H9 (cell line): ENCODE measurements at regions not wholly inside any gene's neighbourhood (a gene's known extent, or its start where the extent isn't known, plus 50 kb on each side); places are given as distances from the start of the nearest gene placed in this dataset.

Experiments
- DNase-seq: peaks from one replicate; pipeline ENCODE4 v3.0.0-alpha.2; 2017
- H2AFZ ChIP-seq: one replicate; pipeline ENCODE4 v1.6.1; 2013; ENCODE audit warnings: mild to moderate bottlenecking, low read length, control low read depth, moderate library complexity
- H2AK5ac ChIP-seq: 2 replicates; pipeline ENCODE4 v1.6.1; 2013; ENCODE audit warnings: low read length, control low read depth, mixed read lengths; ENCODE audit not compliant: insufficient read length
- H2BK120ac ChIP-seq: one replicate; pipeline ENCODE4 v1.6.1; 2013; ENCODE audit warnings: low read depth, mild to moderate bottlenecking, low read length, control low read depth, inconsistent platforms; ENCODE audit not compliant: poor library complexity, severe bottlenecking
- H2BK12ac ChIP-seq: 2 replicates; pipeline ENCODE4 v1.6.1; 2013; ENCODE audit warnings: low read length, control low read depth, mixed read lengths, low read depth; ENCODE audit not compliant: insufficient read length
- H2BK15ac ChIP-seq: 2 replicates; pipeline ENCODE4 v1.6.1; 2013; ENCODE audit warnings: low read depth, low read length, control low read depth
- H2BK20ac ChIP-seq: one replicate; pipeline ENCODE4 v1.6.1; 2013; ENCODE audit warnings: low read depth, mild to moderate bottlenecking, low read length, control low read depth, inconsistent platforms; ENCODE audit not compliant: poor library complexity, severe bottlenecking
- H2BK5ac ChIP-seq: 2 replicates; pipeline ENCODE4 v1.6.1; 2013; ENCODE audit warnings: low read length, control low read depth, mixed read lengths; ENCODE audit not compliant: insufficient read length
- H3K14ac ChIP-seq: 2 replicates; pipeline ENCODE4 v1.6.1; 2013; ENCODE audit warnings: low read length, control low read depth; ENCODE audit not compliant: insufficient read depth
- H3K18ac ChIP-seq: 2 replicates; pipeline ENCODE4 v1.6.1; 2013; ENCODE audit warnings: low read depth, mild to moderate bottlenecking, mixed read lengths, low read length, control low read depth; ENCODE audit not compliant: insufficient read length
- H3K23ac ChIP-seq: 2 replicates; pipeline ENCODE4 v1.6.1; 2013; ENCODE audit warnings: low read length, control low read depth, mixed read lengths, low read depth; ENCODE audit not compliant: insufficient read length
- H3K23me2 ChIP-seq: 2 replicates; pipeline ENCODE4 v1.6.1; 2013; ENCODE audit warnings: low read depth, mild to moderate bottlenecking, mixed read lengths, low read length, control low read depth; ENCODE audit not compliant: insufficient read length, poor library complexity, severe bottlenecking
- H3K27ac ChIP-seq: 2 replicates; pipeline ENCODE4 v1.5.1; 2013; ENCODE audit warnings: low read length, control low read depth, mixed read lengths, low read depth; ENCODE audit not compliant: insufficient read length
- H3K27me3 ChIP-seq: 2 replicates; pipeline ENCODE4 v1.6.1; 2013; ENCODE audit warnings: low read length, control low read depth, inconsistent platforms; ENCODE audit not compliant: insufficient read depth
- H3K4ac ChIP-seq: 2 replicates; pipeline ENCODE4 v1.6.1; 2013; ENCODE audit warnings: low read depth, mild to moderate bottlenecking, control low read depth, inconsistent platforms, low read length, moderate library complexity
- H3K4me1 ChIP-seq: 2 replicates; pipeline ENCODE4 v1.6.1; 2013; ENCODE audit warnings: low read length, control low read depth, inconsistent platforms; ENCODE audit not compliant: insufficient read depth
- H3K4me2 ChIP-seq: 2 replicates; pipeline ENCODE4 v1.6.1; 2013; ENCODE audit warnings: low read length, control low read depth, mixed read lengths; ENCODE audit not compliant: insufficient read length, insufficient read depth
- H3K56ac ChIP-seq: 2 replicates; pipeline ENCODE4 v1.6.1; 2013; ENCODE audit warnings: low read depth, mild to moderate bottlenecking, mixed read lengths, low read length, control low read depth; ENCODE audit not compliant: insufficient read length
- H3K79me1 ChIP-seq: 2 replicates; pipeline ENCODE4 v1.6.1; 2013; ENCODE audit warnings: low read depth, mild to moderate bottlenecking, moderate library complexity, low read length, control low read depth, inconsistent platforms; ENCODE audit not compliant: insufficient read depth, poor library complexity, severe bottlenecking
- H3K79me2 ChIP-seq: 2 replicates; pipeline ENCODE4 v1.6.1; 2013; ENCODE audit warnings: low read length, control low read depth, inconsistent platforms; ENCODE audit not compliant: insufficient read depth
- H3K9ac ChIP-seq: 2 replicates; pipeline ENCODE4 v1.6.1; 2013; ENCODE audit warnings: low read length, control low read depth, mixed read lengths; ENCODE audit not compliant: insufficient read length; ENCODE audit errors: extremely low read depth
- H3K9me3 ChIP-seq: one replicate; pipeline ENCODE4 v1.6.1; 2013; ENCODE audit warnings: low read depth, low read length, inconsistent platforms; ENCODE audit not compliant: control insufficient read depth
- H3T11ph ChIP-seq: one replicate; pipeline ENCODE4 v1.6.1; 2013; ENCODE audit warnings: mild to moderate bottlenecking, low read length, control low read depth, inconsistent platforms
- H4K20me1 ChIP-seq: one replicate; pipeline ENCODE4 v1.6.1; 2013; ENCODE audit not compliant: control insufficient read depth, insufficient read length, insufficient read depth
- H4K5ac ChIP-seq: 2 replicates; pipeline ENCODE4 v1.6.1; 2013; ENCODE audit warnings: low read depth, mild to moderate bottlenecking, mixed read lengths, low read length, control low read depth; ENCODE audit not compliant: insufficient read length
- H4K8ac ChIP-seq: replicated peaks from 2 replicates; pipeline ENCODE4 v1.6.1; 2013; ENCODE audit warnings: low read length, control low read depth, mixed read lengths, low read depth; ENCODE audit not compliant: insufficient read length
- H4K91ac ChIP-seq: 2 replicates; pipeline ENCODE4 v1.6.1; 2013; ENCODE audit warnings: low read depth, mild to moderate bottlenecking, moderate library complexity, mixed read lengths, low read length, control low read depth; ENCODE audit not compliant: insufficient read length
- H3K27ac Mint-ChIP-seq, 3 experiments: 2 replicates in 2 of 3; 3 replicates in 1 of 3; pipeline ENCODE4 v1.8.0; 2020 to 2021; ENCODE audit warnings: mixed read lengths in 3 of 3, mild to moderate bottlenecking in 1 of 3, moderate library complexity in 1 of 3
- H3K27me3 Mint-ChIP-seq: 2 replicates; pipeline ENCODE4 v1.8.0; 2021; ENCODE audit warnings: low read depth, mild to moderate bottlenecking, moderate library complexity, mixed read lengths
- H3K36me3 Mint-ChIP-seq, 3 experiments: 2 replicates in 2 of 3; 3 replicates in 1 of 3; pipeline ENCODE4 v1.8.0; 2020 to 2021; ENCODE audit warnings: low read depth in 3 of 3, mixed read lengths in 3 of 3; ENCODE audit not compliant: insufficient read depth in 1 of 3
- H3K4me1 Mint-ChIP-seq, 2 experiments: 2 replicates each; pipeline ENCODE4 v1.8.0; 2020; ENCODE audit warnings: mixed read lengths in 2 of 2
- H3K4me3 Mint-ChIP-seq, 2 experiments: 2 replicates in 1 of 2; 3 replicates in 1 of 2; pipeline ENCODE4 v1.8.0; 2020 to 2021; ENCODE audit warnings: mild to moderate bottlenecking in 2 of 2, mixed read lengths in 2 of 2, moderate library complexity in 1 of 2
- H3K9me3 Mint-ChIP-seq, 2 experiments: 2 replicates in 1 of 2; 3 replicates in 1 of 2; pipeline ENCODE4 v1.8.0; 2020; ENCODE audit warnings: mild to moderate bottlenecking in 2 of 2, mixed read lengths in 2 of 2, moderate library complexity in 1 of 2
- WGBS: extraction: QIAGEN DNeasy Blood & Tissue Kit; methylation state at CpG from one replicate; pipeline ENCODE4 v1.1.7; 2013; ENCODE audit warnings: missing lambda C conversion rate, low lambda C conversion rate, mixed read lengths; ENCODE audit not compliant: insufficient read length; ENCODE audit errors: extremely low coverage; 5-methylcytosine and 5-hydroxymethylcytosine counted together
- TF ChIP-seq, protein P1 (sequence below): fragments of 200-600 bp; sonication (generic); conservative IDR thresholded peaks from 3 replicates; pipeline ENCODE4 v1.8.0; 2021; ENCODE audit warnings: antibody characterized with exemption, mild to moderate bottlenecking

DNA sequence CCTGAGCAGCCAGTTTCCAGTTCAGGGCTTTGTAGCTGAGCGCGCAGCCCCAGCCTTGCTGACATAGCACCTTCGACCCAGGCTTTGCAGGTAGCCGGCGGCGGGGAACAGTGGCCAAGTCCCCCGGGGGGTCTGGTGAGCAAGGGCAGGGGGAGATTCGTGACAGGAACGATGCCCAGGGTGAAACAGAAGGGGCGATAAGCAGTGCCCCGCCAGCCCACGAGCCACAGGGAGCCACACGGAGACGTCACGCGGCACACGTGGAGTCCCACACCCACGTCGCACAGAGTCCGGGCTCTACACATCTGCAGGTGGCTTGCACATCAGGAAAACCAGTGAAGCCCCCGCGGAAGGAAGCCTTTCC, 127.2 kb downstream of the SOX1 start:
- H2BK12ac ChIP-seq: no peak overlapping the region
- no peak overlapping the region for H3K9ac ChIP-seq
- H3K18ac ChIP-seq: no peak overlapping the region
- no peak overlapping the region for H3K23ac ChIP-seq
- H3K27me3 ChIP-seq: no peaks in the 10 kb centered on the region
- H3K4me1 Mint-ChIP-seq: no peaks in the 10 kb centered on the region
- H2BK15ac ChIP-seq: no peak overlapping the region
- TF ChIP-seq, protein P1, sequence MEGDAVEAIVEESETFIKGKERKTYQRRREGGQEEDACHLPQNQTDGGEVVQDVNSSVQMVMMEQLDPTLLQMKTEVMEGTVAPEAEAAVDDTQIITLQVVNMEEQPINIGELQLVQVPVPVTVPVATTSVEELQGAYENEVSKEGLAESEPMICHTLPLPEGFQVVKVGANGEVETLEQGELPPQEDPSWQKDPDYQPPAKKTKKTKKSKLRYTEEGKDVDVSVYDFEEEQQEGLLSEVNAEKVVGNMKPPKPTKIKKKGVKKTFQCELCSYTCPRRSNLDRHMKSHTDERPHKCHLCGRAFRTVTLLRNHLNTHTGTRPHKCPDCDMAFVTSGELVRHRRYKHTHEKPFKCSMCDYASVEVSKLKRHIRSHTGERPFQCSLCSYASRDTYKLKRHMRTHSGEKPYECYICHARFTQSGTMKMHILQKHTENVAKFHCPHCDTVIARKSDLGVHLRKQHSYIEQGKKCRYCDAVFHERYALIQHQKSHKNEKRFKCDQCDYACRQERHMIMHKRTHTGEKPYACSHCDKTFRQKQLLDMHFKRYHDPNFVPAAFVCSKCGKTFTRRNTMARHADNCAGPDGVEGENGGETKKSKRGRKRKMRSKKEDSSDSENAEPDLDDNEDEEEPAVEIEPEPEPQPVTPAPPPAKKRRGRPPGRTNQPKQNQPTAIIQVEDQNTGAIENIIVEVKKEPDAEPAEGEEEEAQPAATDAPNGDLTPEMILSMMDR: no peak
- no peak overlapping the region for H3K14ac ChIP-seq
- no peak overlapping the region for H2BK5ac ChIP-seq
- H4K91ac ChIP-seq: no peak overlapping the region
- no peak overlapping the region for H2BK120ac ChIP-seq
- H3K27ac ChIP-seq: no peak overlapping the region
- no CpG with 5 or more reads among the region's 22 CpGs for WGBS
- H3K27me3 Mint-ChIP-seq: peaks cover 39% of the 10 kb centered on the region
- H2AK5ac ChIP-seq: no peak overlapping the region
- no peak overlapping the region for H3T11ph ChIP-seq
- no peak overlapping the region for H3K4me3 Mint-ChIP-seq
- peaks cover 11 to 12% of the 10 kb centered on the region in 2 experiments for H3K9me3 Mint-ChIP-seq
- no peak overlapping the region for H3K27ac Mint-ChIP-seq
- no peaks in the 10 kb centered on the region for H4K20me1 ChIP-seq
- H3K23me2 ChIP-seq: no peaks in the 10 kb centered on the region
- H3K56ac ChIP-seq: no peak overlapping the region
- H3K4me2 ChIP-seq: no peak overlapping the region
- no peak overlapping the region for H2BK20ac ChIP-seq
- H2AFZ ChIP-seq: no peak overlapping the region
- no peak overlapping the region for H4K8ac ChIP-seq
- H3K4ac ChIP-seq: no peak overlapping the region
- no peaks in the 10 kb centered on the region for H3K4me1 ChIP-seq
- H3K79me1 ChIP-seq: no peaks in the 10 kb centered on the region
- H3K36me3 Mint-ChIP-seq: peaks cover 0 to 14% (median 0%) of the 10 kb centered on the region in 3 experiments; a peak in 4 of 7 replicates
- H3K9me3 ChIP-seq: no peaks in the 10 kb centered on the region
- no peak for DNase-seq
- H4K5ac ChIP-seq: no peak overlapping the region
- H3K79me2 ChIP-seq: no peaks in the 10 kb centered on the region
